BJ (cell line): ENCODE measurements at regions not wholly inside any gene's neighbourhood (a gene's known extent, or its start where the extent isn't known, plus 50 kb on each side); places are given as distances from the start of the nearest gene placed in this dataset.
"Not testable (repeated sequence)": the region's sequence is repeated elsewhere in the genome, so short reads cannot be mapped to it uniquely, and the experiment has no call there.

Experiments used
- CTCF ChIA-PET: fragments of 350-600 bp; formaldehyde crosslinking; extraction: SDS; loops from one replicate; lab custom pipeline; 2021; ENCODE audit warnings: antibody characterized with exemption, inconsistent platforms; lab: Yijun Ruan, JAX
- POLR2A ChIA-PET: fragments of 300-600 bp; sonication (Branson Sonifier 250); formaldehyde crosslinking; extraction: SDS; loops from one replicate; lab custom pipeline; 2021; ENCODE audit warnings: antibody characterized with exemption; lab: Charles Lee
- DNase-seq: peaks from one replicate; pipeline ENCODE4 v3.0.0-alpha.2; 2011; ENCODE audit warnings: low read depth
- H3K27me3 ChIP-seq: 2 replicates; pipeline ENCODE4 v1.6.0; 2011; ENCODE audit warnings: low read length; ENCODE audit not compliant: control insufficient read depth, insufficient read depth
- H3K36me3 ChIP-seq: 2 replicates; pipeline ENCODE4 v1.5.1; 2011; ENCODE audit warnings: low read length; ENCODE audit not compliant: control insufficient read depth, insufficient read depth
- H3K4me3 ChIP-seq: 2 replicates; pipeline ENCODE4 v1.5.1; 2011; ENCODE audit warnings: low read depth, mild to moderate bottlenecking, control low read depth, low read length
- TF ChIP-seq, protein P1 (sequence below): IDR thresholded peaks from 2 replicates; pipeline ENCODE4 v1.5.1; 2011; ENCODE audit warnings: low read depth, mild to moderate bottlenecking, control low read depth, inconsistent platforms, low read length, moderate library complexity; ENCODE audit not compliant: insufficient read depth

DNA sequence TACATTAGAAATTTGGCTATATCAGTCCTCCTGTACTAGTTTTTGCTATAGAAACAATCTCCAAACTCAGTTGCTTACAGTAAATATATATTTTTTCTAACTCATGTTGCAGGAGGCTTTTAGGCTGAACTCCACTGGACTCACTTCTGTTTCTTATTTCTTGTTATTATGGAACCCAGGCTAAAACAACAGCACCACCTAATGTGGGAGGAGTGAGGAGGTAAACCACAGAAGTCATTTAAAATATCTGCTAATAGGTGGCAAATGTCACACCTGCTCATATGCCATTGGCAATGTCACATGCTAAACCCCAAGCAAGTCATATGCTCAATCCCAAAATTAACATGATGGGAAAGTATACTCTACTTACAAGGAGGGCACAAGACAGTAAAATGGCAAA lies 462.2 kb downstream of the PLOD2 start:
- no peak for DNase-seq
- POLR2A ChIA-PET, result no interaction called here

DNA sequence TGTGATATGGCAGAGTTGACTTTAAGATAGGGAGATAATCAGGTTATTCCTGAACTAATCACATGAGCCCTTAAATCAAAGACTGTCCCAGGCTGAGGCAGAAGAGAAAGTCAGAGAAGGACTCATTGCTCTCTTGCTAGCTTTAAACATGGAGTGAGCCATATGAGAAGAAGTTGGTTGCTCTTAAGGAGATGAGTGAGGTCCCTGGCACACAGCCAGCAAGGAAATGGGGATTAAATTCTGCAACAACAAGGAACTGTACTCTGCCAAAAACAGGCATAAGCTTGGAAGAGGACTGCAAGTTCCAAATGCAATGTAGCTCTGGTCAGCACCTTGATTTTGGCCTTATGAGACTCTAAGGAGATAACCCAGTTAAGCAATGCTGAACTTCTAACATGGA lies 457.0 kb downstream of the PLOD2 start:
- Histone ChIP-seq H3K36me3 (no peaks in the 10 kb centered on the region), H3K27me3 (no peaks in the 10 kb centered on the region), H3K4me3 (no peak overlapping the region)
- CTCF ChIA-PET, result no interaction called here
- DNase-seq, result no peak
- TF ChIP-seq, protein P1, sequence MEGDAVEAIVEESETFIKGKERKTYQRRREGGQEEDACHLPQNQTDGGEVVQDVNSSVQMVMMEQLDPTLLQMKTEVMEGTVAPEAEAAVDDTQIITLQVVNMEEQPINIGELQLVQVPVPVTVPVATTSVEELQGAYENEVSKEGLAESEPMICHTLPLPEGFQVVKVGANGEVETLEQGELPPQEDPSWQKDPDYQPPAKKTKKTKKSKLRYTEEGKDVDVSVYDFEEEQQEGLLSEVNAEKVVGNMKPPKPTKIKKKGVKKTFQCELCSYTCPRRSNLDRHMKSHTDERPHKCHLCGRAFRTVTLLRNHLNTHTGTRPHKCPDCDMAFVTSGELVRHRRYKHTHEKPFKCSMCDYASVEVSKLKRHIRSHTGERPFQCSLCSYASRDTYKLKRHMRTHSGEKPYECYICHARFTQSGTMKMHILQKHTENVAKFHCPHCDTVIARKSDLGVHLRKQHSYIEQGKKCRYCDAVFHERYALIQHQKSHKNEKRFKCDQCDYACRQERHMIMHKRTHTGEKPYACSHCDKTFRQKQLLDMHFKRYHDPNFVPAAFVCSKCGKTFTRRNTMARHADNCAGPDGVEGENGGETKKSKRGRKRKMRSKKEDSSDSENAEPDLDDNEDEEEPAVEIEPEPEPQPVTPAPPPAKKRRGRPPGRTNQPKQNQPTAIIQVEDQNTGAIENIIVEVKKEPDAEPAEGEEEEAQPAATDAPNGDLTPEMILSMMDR, result no peak
- POLR2A ChIA-PET, result no interaction called here

More for the DNA sequence above, 462.2 kb downstream of the PLOD2 start:
- TF ChIP-seq, protein P1, result no peak
- no peak overlapping the region for H3K4me3 ChIP-seq
- no peaks in the 10 kb centered on the region for H3K36me3 ChIP-seq
- H3K27me3 ChIP-seq, result no peaks in the 10 kb centered on the region
- CTCF ChIA-PET, result no interaction called here

DNA sequence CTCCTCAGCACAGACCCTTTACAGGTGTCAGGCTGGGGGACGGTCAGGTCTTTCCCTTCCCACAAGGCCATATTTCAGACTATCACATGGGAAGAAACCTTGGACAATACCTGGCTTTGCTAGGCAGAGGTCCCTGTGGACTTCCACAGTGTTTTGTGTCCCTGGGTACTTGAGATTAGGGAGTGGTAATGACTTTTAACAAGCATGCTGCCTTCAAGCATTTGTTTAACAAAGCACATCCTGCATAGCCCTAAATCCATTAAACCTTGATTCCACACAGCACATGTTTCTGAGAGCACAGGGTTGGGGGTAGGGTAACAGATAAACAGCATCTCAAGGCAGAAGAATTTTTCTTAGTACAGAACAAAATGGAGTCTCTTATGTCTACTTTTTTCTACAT lies 451.2 kb downstream of the PLOD2 start:
- H3K36me3 ChIP-seq, DNase-seq, H3K4me3 ChIP-seq, POLR2A ChIA-PET, CTCF ChIA-PET, H3K27me3 ChIP-seq: not testable (repeated sequence)

DNA sequence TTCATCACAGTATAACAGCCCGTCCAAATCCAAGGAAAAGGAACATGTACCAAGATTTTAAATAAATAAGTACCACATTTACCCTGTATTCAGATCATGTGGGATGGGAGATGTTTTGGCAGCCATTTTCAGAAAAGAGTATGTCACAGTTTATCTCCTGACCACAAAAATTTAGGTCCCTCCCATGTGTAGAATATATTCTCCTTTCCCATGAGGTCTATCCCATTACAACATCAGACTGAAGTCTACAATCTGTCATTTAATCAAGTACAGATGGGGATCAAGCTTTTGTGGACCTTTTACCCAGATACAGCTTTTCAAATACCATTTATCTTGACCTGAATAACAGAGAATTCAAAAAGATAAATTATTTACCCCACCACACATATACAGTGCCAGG lies 444.5 kb downstream of the PLOD2 start:
- H3K36me3 ChIP-seq, result no peaks in the 10 kb centered on the region
- CTCF ChIA-PET, result no interaction called here
- POLR2A ChIA-PET, result no interaction called here
- no peak for DNase-seq
- H3K27me3 ChIP-seq, result no peaks in the 10 kb centered on the region
- no peak overlapping the region for H3K4me3 ChIP-seq
- TF ChIP-seq, protein P1, result no peak

DNA sequence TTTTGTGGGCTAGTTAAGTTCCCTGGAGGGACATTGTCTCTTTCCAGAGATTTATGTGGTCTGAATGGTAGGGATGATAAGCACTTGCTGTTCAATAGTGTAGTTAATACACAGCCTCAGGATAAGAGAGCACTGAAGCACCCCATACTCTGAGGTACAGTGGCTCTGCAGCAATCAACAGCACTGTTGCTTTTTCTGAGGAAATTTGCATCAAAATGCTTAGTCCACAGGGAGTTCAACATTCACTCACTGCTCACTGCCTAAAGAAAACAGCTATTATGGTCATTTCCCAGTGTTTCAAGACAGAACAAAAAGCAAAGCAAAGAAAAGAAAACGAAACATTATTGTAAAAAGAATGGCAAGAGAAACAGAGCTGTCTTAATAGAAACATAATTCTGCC lies 441.9 kb downstream of the PLOD2 start:
- H3K36me3 ChIP-seq, result no peaks in the 10 kb centered on the region
- CTCF ChIA-PET, result no interaction called here

More for the DNA sequence above, 441.9 kb downstream of the PLOD2 start:
- TF ChIP-seq, protein P1, result no peak
- POLR2A ChIA-PET, result no interaction called here
- no peaks in the 10 kb centered on the region for H3K27me3 ChIP-seq
- no peak for DNase-seq
- H3K4me3 ChIP-seq, result no peak overlapping the region
